ENCODE measurements at regions not wholly inside any gene's neighbourhood (a gene's known extent, or its start where the extent isn't known, plus 50 kb on each side); places are given as distances from the start of the nearest gene placed in this dataset.

GRCh38 chr4:75243570-75243969, 270.6 kb downstream of the RCHY1 start:
- H3K9me3 ChIP-seq (ENCODE audit: insufficient read depth, low read depth, low read length), result no peaks in the 10 kb centered on the region
- no peak overlapping the region for H2AFZ ChIP-seq (ENCODE audit: low read length)
- TF ChIP-seq CTCF (conservative IDR thresholded peaks at IDR 0.05; ENCODE audit: low read length), result no peak
- TF ChIP-seq EZH2phosphoT487 (IDR thresholded peaks at IDR 0.05; ENCODE audit: borderline replicate concordance), result no peak
- no peak overlapping the region for H3K9ac ChIP-seq (ENCODE audit: low read depth, low read length, poor library complexity, severe bottlenecking)
- no peaks in the 10 kb centered on the region for H3K79me2 ChIP-seq (ENCODE audit: insufficient read depth, low read length)
- no peak overlapping the region for H3K4me3 ChIP-seq (ENCODE audit: low read length, poor library complexity, severe bottlenecking)
- H3K36me3 ChIP-seq (ENCODE audit: insufficient read depth, low read length), result no peaks in the 10 kb centered on the region
- no peaks in the 10 kb centered on the region for H3F3A ChIP-seq (ENCODE audit: low read depth)
- no peak overlapping the region for H3K4me2 ChIP-seq (ENCODE audit: low read depth, low read length, poor library complexity, severe bottlenecking)
- H3K4me1 ChIP-seq (ENCODE audit: insufficient read depth, low read length, poor library complexity, severe bottlenecking), result no peaks in the 10 kb centered on the region
- no peaks in the 10 kb centered on the region for H4K20me1 ChIP-seq (ENCODE audit: insufficient read depth, low read length, poor library complexity, severe bottlenecking)
- no peaks in the 10 kb centered on the region for H3K9me2 ChIP-seq (replicated peaks; ENCODE audit: low read depth, low read length)
- H3K27me3 ChIP-seq (ENCODE audit: insufficient read depth, low read length, poor library complexity, severe bottlenecking), result no peaks in the 10 kb centered on the region

GRCh38 chr4:75235359-75235951, 278.7 kb downstream of the RCHY1 start:
- no peak for TF ChIP-seq EZH2phosphoT487 (IDR thresholded peaks at IDR 0.05; ENCODE audit: borderline replicate concordance)
- TF ChIP-seq CTCF (conservative IDR thresholded peaks at IDR 0.05; ENCODE audit: low read length), result no peak
- Histone ChIP-seq H3K9ac (ENCODE audit: low read depth, low read length, poor library complexity, severe bottlenecking) (no peak overlapping the region), H3K4me1 (ENCODE audit: insufficient read depth, low read length, poor library complexity, severe bottlenecking) (no peaks in the 10 kb centered on the region), H3K9me2 (replicated peaks; ENCODE audit: low read depth, low read length) (no peaks in the 10 kb centered on the region), H3K27me3 (ENCODE audit: insufficient read depth, low read length, poor library complexity, severe bottlenecking) (no peaks in the 10 kb centered on the region), H3K79me2 (ENCODE audit: insufficient read depth, low read length) (no peaks in the 10 kb centered on the region), H2AFZ (ENCODE audit: low read length) (no peak overlapping the region), H3K4me2 (ENCODE audit: low read depth, low read length, poor library complexity, severe bottlenecking) (no peak overlapping the region), H3K4me3 (ENCODE audit: low read length, poor library complexity, severe bottlenecking) (no peak overlapping the region), H4K20me1 (ENCODE audit: insufficient read depth, low read length, poor library complexity, severe bottlenecking) (no peaks in the 10 kb centered on the region), H3K36me3 (ENCODE audit: insufficient read depth, low read length) (no peaks in the 10 kb centered on the region), H3F3A (ENCODE audit: low read depth) (no peaks in the 10 kb centered on the region), H3K9me3 (ENCODE audit: insufficient read depth, low read depth, low read length) (no peaks in the 10 kb centered on the region)

GRCh38 chr4:75232546-75232945, 281.7 kb downstream of the RCHY1 start:
- H3K9me2 ChIP-seq (replicated peaks; ENCODE audit: low read depth, low read length), result no peaks in the 10 kb centered on the region
- TF ChIP-seq EZH2phosphoT487 (IDR thresholded peaks at IDR 0.05; ENCODE audit: borderline replicate concordance) (no peak), CTCF (conservative IDR thresholded peaks at IDR 0.05; ENCODE audit: low read length) (no peak)
- no peaks in the 10 kb centered on the region for H4K20me1 ChIP-seq (ENCODE audit: insufficient read depth, low read length, poor library complexity, severe bottlenecking)
- H2AFZ ChIP-seq (ENCODE audit: low read length), result no peak overlapping the region
- H3F3A ChIP-seq (ENCODE audit: low read depth), result no peaks in the 10 kb centered on the region
- no peak overlapping the region for H3K4me2 ChIP-seq (ENCODE audit: low read depth, low read length, poor library complexity, severe bottlenecking)
- H3K36me3 ChIP-seq (ENCODE audit: insufficient read depth, low read length), result no peaks in the 10 kb centered on the region
- H3K27me3 ChIP-seq (ENCODE audit: insufficient read depth, low read length, poor library complexity, severe bottlenecking), result no peaks in the 10 kb centered on the region
- H3K9ac ChIP-seq (ENCODE audit: low read depth, low read length, poor library complexity, severe bottlenecking), result no peak overlapping the region
- H3K79me2 ChIP-seq (ENCODE audit: insufficient read depth, low read length), result no peaks in the 10 kb centered on the region
- no peak overlapping the region for H3K4me3 ChIP-seq (ENCODE audit: low read length, poor library complexity, severe bottlenecking)
- no peaks in the 10 kb centered on the region for H3K4me1 ChIP-seq (ENCODE audit: insufficient read depth, low read length, poor library complexity, severe bottlenecking)
- H3K9me3 ChIP-seq (ENCODE audit: insufficient read depth, low read depth, low read length), result no peaks in the 10 kb centered on the region
